ENCODE measurements at regions not wholly inside any gene's neighbourhood (a gene's known extent, or its start where the extent isn't known, plus 50 kb on each side); places are given as distances from the start of the nearest gene placed in this dataset.
A peak's percentile ranks its signal among the peaks of the same experiment; 100 is the strongest.

DNA sequence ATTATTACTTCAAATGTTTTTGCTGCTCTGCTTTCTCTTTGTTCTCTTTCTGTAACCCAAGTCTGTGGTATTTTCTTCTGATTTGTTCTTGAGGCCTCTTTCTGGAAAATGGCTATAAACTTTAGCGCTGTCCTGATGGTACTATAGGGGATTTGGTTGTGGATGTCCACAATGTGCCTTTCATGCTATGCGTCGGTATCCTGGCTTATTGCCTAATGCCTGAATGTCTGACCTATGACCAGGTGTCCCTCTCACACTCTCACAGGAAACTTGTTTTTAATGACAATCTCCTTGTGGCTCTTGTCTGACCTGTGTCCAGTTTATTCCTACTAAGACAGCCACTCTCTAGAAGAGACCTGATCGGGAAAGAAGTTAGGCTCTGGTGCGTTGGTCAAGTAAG is 222.4 kb upstream of the NR3C2 start:
- Histone ChIP-seq H3K27ac (ENCODE audit: low read depth in 2 of 2, low read length in 2 of 2) (no peak overlapping the region), H3K9me3 (ENCODE audit: control insufficient read depth in 2 of 3, insufficient read depth in 1 of 3, low read length in 3 of 3) (no peaks in the 10 kb centered on the region), H3K4me3 (ENCODE audit: low read length in 3 of 3) (no peak overlapping the region), H3K27me3 (ENCODE audit: control insufficient read depth, insufficient read depth, low read length) (no peaks in the 10 kb centered on the region), H3K4me1 (ENCODE audit: control insufficient read depth in 2 of 3, insufficient read depth in 2 of 3, low read depth in 1 of 3, low read length in 3 of 3) (no peaks in the 10 kb centered on the region), H3K9ac (ENCODE audit: low read length in 3 of 3) (no peak overlapping the region), H3K36me3 (ENCODE audit: control insufficient read depth in 2 of 3, insufficient read depth in 3 of 3, low read length in 3 of 3) (no peaks in the 10 kb centered on the region)
- intact Hi-C loops (cut with DNase I): no loop called here
- TF ChIP-seq, protein P1, sequence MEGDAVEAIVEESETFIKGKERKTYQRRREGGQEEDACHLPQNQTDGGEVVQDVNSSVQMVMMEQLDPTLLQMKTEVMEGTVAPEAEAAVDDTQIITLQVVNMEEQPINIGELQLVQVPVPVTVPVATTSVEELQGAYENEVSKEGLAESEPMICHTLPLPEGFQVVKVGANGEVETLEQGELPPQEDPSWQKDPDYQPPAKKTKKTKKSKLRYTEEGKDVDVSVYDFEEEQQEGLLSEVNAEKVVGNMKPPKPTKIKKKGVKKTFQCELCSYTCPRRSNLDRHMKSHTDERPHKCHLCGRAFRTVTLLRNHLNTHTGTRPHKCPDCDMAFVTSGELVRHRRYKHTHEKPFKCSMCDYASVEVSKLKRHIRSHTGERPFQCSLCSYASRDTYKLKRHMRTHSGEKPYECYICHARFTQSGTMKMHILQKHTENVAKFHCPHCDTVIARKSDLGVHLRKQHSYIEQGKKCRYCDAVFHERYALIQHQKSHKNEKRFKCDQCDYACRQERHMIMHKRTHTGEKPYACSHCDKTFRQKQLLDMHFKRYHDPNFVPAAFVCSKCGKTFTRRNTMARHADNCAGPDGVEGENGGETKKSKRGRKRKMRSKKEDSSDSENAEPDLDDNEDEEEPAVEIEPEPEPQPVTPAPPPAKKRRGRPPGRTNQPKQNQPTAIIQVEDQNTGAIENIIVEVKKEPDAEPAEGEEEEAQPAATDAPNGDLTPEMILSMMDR (IDR thresholded peaks at IDR 0.05; ENCODE audit: borderline replicate concordance, extremely low read depth, insufficient read depth): no peak
- FAIRE-seq: no peak
- no peak for DNase-seq

DNA sequence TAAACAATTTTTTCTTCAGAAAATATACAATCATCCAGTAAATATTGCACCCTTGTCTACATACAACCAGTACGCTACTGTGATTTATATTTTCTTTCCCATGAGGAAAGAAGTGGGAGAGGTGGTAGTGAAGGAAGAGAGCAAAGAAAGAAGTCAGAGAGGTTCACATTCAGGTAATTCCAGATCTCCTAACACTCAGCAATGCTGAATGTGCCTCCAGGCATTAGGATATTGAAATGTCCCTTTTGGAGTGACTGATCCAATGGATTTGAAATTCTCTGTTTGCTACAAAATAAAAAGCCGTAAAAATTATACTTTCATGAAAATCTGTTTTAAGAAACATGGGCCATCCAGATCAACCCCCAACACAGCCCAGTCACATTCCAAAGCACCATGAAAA is 211.9 kb upstream of the NR3C2 start:
- Histone ChIP-seq H3K4me3 (ENCODE audit: low read length in 3 of 3) (no peak overlapping the region), H3K4me1 (ENCODE audit: control insufficient read depth in 2 of 3, insufficient read depth in 2 of 3, low read depth in 1 of 3, low read length in 3 of 3) (no peaks in the 10 kb centered on the region), H3K27me3 (ENCODE audit: control insufficient read depth, insufficient read depth, low read length) (no peaks in the 10 kb centered on the region), H3K36me3 (ENCODE audit: control insufficient read depth in 2 of 3, insufficient read depth in 3 of 3, low read length in 3 of 3) (no peaks in the 10 kb centered on the region), H3K27ac (ENCODE audit: low read depth in 2 of 2, low read length in 2 of 2) (no peak overlapping the region), H3K9ac (ENCODE audit: low read length in 3 of 3) (no peak overlapping the region), H3K9me3 (ENCODE audit: control insufficient read depth in 2 of 3, insufficient read depth in 1 of 3, low read length in 3 of 3) (no peaks in the 10 kb centered on the region)
- FAIRE-seq (no peak), DNase-seq (no peak)
- intact Hi-C loops (cut with DNase I): no loop called here
- TF ChIP-seq, protein P1 (IDR thresholded peaks at IDR 0.05; ENCODE audit: borderline replicate concordance, extremely low read depth, insufficient read depth): no peak

DNA sequence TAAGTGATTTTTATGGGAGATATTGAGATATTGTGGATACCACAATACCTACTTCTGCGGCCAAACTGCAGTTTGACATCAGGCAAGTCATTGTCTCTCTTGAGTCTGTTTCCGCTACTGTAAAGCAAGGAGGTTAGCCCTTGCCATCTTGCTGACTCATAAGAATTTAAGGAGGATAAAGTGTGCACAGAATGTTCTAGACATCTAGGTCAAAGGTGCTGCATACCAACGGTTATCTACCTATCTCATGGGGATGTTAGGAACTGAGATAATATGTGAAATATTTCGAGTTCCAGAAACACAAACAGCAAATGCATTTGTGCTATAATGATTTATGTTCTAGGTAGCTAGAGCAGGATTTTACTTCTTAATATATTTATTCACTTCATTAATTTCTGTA is 211.5 kb upstream of the NR3C2 start:
- Histone ChIP-seq H3K27ac (ENCODE audit: low read depth in 2 of 2, low read length in 2 of 2) (no peak overlapping the region), H3K4me3 (ENCODE audit: low read length in 3 of 3) (no peak overlapping the region), H3K9ac (ENCODE audit: low read length in 3 of 3) (no peak overlapping the region), H3K4me1 (ENCODE audit: control insufficient read depth in 2 of 3, insufficient read depth in 2 of 3, low read depth in 1 of 3, low read length in 3 of 3) (no peaks in the 10 kb centered on the region), H3K9me3 (ENCODE audit: control insufficient read depth in 2 of 3, insufficient read depth in 1 of 3, low read length in 3 of 3) (no peaks in the 10 kb centered on the region), H3K27me3 (ENCODE audit: control insufficient read depth, insufficient read depth, low read length) (no peaks in the 10 kb centered on the region), H3K36me3 (ENCODE audit: control insufficient read depth in 2 of 3, insufficient read depth in 3 of 3, low read length in 3 of 3) (no peaks in the 10 kb centered on the region)
- TF ChIP-seq, protein P1 (IDR thresholded peaks at IDR 0.05; ENCODE audit: borderline replicate concordance, extremely low read depth, insufficient read depth): no peak
- DNase-seq (no peak), FAIRE-seq (no peak)
- intact Hi-C loops (cut with DNase I): no loop called here

DNA sequence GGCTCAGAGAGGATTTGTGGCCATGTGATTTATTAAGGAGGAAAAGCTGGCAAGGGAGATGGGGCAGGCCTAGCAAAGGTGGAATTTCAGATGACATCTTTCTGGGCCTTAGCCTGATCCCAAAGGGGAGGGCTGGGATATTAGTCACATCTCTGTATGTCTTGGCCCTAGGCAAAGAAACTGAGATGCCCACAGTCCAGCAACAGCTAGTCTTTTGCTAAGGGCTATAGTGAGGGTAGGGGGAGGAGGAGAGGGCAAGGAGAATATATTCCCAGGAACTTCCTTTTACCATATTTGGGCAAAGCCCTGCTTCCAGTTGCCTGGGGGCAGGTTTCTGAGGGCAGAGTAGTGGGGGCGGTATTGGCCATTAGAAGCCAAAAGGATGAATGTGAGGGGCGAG is 209.8 kb upstream of the NR3C2 start:
- Histone ChIP-seq H3K27ac (ENCODE audit: low read depth in 2 of 2, low read length in 2 of 2) (no peak overlapping the region), H3K36me3 (ENCODE audit: control insufficient read depth in 2 of 3, insufficient read depth in 3 of 3, low read length in 3 of 3) (no peaks in the 10 kb centered on the region), H3K4me3 (ENCODE audit: low read length in 3 of 3) (no peak overlapping the region), H3K9ac (ENCODE audit: low read length in 3 of 3) (no peak overlapping the region), H3K4me1 (ENCODE audit: control insufficient read depth in 2 of 3, insufficient read depth in 2 of 3, low read depth in 1 of 3, low read length in 3 of 3) (no peaks in the 10 kb centered on the region), H3K9me3 (ENCODE audit: control insufficient read depth in 2 of 3, insufficient read depth in 1 of 3, low read length in 3 of 3) (no peaks in the 10 kb centered on the region), H3K27me3 (ENCODE audit: control insufficient read depth, insufficient read depth, low read length) (no peaks in the 10 kb centered on the region)
- DNase-seq: peak in 1 of 5 donors; percentile 13
- intact Hi-C loops (cut with DNase I): no loop called here
- TF ChIP-seq, protein P1 (IDR thresholded peaks at IDR 0.05; ENCODE audit: borderline replicate concordance, extremely low read depth, insufficient read depth): no peak
- no peak for FAIRE-seq
